Loucy (cell line): ENCODE measurements at regions not wholly inside any gene's neighbourhood (a gene's known extent, or its start where the extent isn't known, plus 50 kb on each side); places are given as distances from the start of the nearest gene placed in this dataset.

Source experiments
- H2AFZ ChIP-seq: fragments of 200-600 bp; sonication (generic); 2 replicates; pipeline ENCODE4 v1.6.0; 2016; ENCODE audit warnings: antibody characterized with exemption, mild to moderate bottlenecking, low read length, moderate library complexity
- H3F3A ChIP-seq: fragments of 200-600 bp; 2 replicates; pipeline ENCODE4 v1.6.0; 2016; ENCODE audit warnings: antibody characterized with exemption, low read depth, mild to moderate bottlenecking
- H3K27me3 ChIP-seq: fragments of 200-600 bp; sonication (generic); 2 replicates; pipeline ENCODE4 v1.6.1; 2014; ENCODE audit warnings: low read length, mild to moderate bottlenecking; ENCODE audit not compliant: insufficient read depth, poor library complexity, severe bottlenecking
- H3K36me3 ChIP-seq: fragments of 200-600 bp; sonication (generic); 2 replicates; pipeline ENCODE4 v1.6.1; 2016; ENCODE audit warnings: low read length; ENCODE audit not compliant: insufficient read depth
- H3K4me1 ChIP-seq: fragments of 200-600 bp; sonication (generic); 2 replicates; pipeline ENCODE4 v1.5.1; 2014; ENCODE audit warnings: low read length, mild to moderate bottlenecking; ENCODE audit not compliant: insufficient read depth, poor library complexity, severe bottlenecking
- H3K4me2 ChIP-seq: fragments of 200-600 bp; sonication (generic); 2 replicates; pipeline ENCODE4 v1.6.0; 2014; ENCODE audit warnings: antibody characterized with exemption, low read length, low read depth, mild to moderate bottlenecking; ENCODE audit not compliant: poor library complexity, severe bottlenecking
- H3K4me3 ChIP-seq: fragments of 200-600 bp; sonication (generic); 2 replicates; pipeline ENCODE4 v1.5.1; 2014; ENCODE audit warnings: low read length, mild to moderate bottlenecking, mixed read lengths; ENCODE audit not compliant: poor library complexity, severe bottlenecking
- H3K79me2 ChIP-seq: fragments of 200-600 bp; sonication (generic); 2 replicates; pipeline ENCODE4 v1.6.1; 2014; ENCODE audit warnings: low read length; ENCODE audit not compliant: insufficient read depth
- H3K9ac ChIP-seq: fragments of 200-600 bp; sonication (generic); 2 replicates; pipeline ENCODE4 v1.6.0; 2014; ENCODE audit warnings: mild to moderate bottlenecking, low read depth, low read length, moderate library complexity; ENCODE audit not compliant: poor library complexity, severe bottlenecking
- H3K9me2 ChIP-seq: fragments of 200-600 bp; sonication (generic); replicated peaks from 2 replicates; pipeline ENCODE4 v1.6.1; 2016; ENCODE audit warnings: low read depth, low read length, mixed read lengths
- H3K9me3 ChIP-seq: fragments of 200-600 bp; sonication (generic); 2 replicates; pipeline ENCODE4 v1.6.1; 2014; ENCODE audit warnings: mild to moderate bottlenecking, antibody characterized with exemption, low read length, low read depth; ENCODE audit not compliant: insufficient read depth
- H4K20me1 ChIP-seq: fragments of 200-600 bp; sonication (generic); 2 replicates; pipeline ENCODE4 v1.6.0; 2014; ENCODE audit warnings: antibody characterized with exemption, low read length, mild to moderate bottlenecking; ENCODE audit not compliant: insufficient read depth, poor library complexity, severe bottlenecking
- EZH2phosphoT487 ChIP-seq: fragments of 200-600 bp; IDR thresholded peaks from 2 replicates; pipeline ENCODE4 v1.6.1; 2018; ENCODE audit warnings: antibody characterized with exemption, mild to moderate bottlenecking, moderate library complexity, borderline replicate concordance
- TF ChIP-seq, protein P1 (sequence below): fragments of 200-600 bp; sonication (generic); conservative IDR thresholded peaks from 2 replicates; pipeline ENCODE4 v1.5.1; 2014; ENCODE audit warnings: mild to moderate bottlenecking, antibody characterized with exemption, low read length

DNA sequence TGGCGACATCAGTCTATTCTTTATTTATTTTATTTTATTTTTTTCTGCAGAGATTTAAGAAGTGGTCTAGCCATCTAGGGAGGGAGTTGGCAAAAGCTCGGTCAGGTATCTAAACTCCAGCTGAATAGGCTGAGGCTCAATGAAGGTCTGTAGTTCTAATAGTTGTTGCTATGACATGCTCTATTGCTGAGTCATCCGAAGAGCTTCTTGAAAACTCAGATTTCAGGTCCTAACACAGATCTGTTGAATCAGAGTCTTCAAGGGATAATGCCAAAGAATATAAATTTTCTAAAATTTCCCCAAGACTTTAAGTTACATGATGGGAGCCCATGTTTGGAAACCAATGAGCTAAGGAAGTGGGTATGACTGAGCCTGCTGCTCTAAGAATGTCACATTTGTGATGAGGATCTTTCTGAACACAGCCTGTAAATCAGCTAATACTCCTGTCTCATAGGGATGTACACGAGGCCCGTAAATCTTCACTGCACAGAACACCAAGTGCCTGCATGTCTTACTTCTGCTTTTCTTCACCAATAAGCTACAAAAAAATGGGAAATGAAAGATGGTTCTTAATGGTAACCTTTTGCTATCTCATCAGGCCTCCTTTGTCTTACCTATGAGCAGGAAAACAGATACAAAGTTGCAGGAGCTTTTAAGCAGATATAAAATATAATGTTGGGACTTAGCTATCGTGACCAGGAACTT, 901.4 kb upstream of the API5 start:
- H3K4me3 ChIP-seq = no peak overlapping the region
- no peak for TF ChIP-seq EZH2phosphoT487
- TF ChIP-seq, protein P1, sequence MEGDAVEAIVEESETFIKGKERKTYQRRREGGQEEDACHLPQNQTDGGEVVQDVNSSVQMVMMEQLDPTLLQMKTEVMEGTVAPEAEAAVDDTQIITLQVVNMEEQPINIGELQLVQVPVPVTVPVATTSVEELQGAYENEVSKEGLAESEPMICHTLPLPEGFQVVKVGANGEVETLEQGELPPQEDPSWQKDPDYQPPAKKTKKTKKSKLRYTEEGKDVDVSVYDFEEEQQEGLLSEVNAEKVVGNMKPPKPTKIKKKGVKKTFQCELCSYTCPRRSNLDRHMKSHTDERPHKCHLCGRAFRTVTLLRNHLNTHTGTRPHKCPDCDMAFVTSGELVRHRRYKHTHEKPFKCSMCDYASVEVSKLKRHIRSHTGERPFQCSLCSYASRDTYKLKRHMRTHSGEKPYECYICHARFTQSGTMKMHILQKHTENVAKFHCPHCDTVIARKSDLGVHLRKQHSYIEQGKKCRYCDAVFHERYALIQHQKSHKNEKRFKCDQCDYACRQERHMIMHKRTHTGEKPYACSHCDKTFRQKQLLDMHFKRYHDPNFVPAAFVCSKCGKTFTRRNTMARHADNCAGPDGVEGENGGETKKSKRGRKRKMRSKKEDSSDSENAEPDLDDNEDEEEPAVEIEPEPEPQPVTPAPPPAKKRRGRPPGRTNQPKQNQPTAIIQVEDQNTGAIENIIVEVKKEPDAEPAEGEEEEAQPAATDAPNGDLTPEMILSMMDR = no peak
- H3K4me2 ChIP-seq = no peak overlapping the region
- no peak overlapping the region for H2AFZ ChIP-seq
- H3K36me3 ChIP-seq = no peaks in the 10 kb centered on the region
- H3K27me3 ChIP-seq = no peaks in the 10 kb centered on the region
- no peaks in the 10 kb centered on the region for H3K9me3 ChIP-seq
- H3F3A ChIP-seq = no peaks in the 10 kb centered on the region
- H4K20me1 ChIP-seq = no peaks in the 10 kb centered on the region
- no peaks in the 10 kb centered on the region for H3K4me1 ChIP-seq
- H3K9me2 ChIP-seq = no peaks in the 10 kb centered on the region
- H3K9ac ChIP-seq = no peak overlapping the region
- no peaks in the 10 kb centered on the region for H3K79me2 ChIP-seq

DNA sequence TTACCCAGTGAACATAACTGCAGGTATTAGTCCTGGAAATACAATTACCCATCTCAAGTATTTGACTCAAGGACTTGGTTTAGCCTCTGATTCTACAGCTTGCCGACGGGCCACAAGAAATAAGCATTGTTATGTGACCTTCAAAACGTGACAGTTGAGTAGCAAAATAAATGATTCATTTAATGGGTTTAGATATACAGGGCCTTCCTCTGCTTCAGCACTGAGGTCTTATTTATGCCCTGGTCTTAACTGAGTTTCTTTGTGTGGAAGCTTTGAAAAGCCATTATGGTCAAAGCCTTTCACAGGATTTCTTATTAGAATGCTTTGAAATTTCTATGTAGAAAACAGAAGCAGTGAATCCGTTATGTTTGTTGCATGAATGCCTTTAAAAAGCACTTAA, 899.2 kb upstream of the API5 start:
- Histone ChIP-seq H4K20me1 (no peaks in the 10 kb centered on the region), H3K79me2 (no peaks in the 10 kb centered on the region), H3K4me1 (no peaks in the 10 kb centered on the region), H3K36me3 (no peaks in the 10 kb centered on the region), H3K4me2 (no peak overlapping the region), H3K27me3 (no peaks in the 10 kb centered on the region), H3F3A (no peaks in the 10 kb centered on the region), H3K9me2 (no peaks in the 10 kb centered on the region), H3K9me3 (no peaks in the 10 kb centered on the region), H2AFZ (no peak overlapping the region), H3K4me3 (no peak overlapping the region), H3K9ac (no peak overlapping the region)
- TF ChIP-seq, protein P1 = no peak
- no peak for TF ChIP-seq EZH2phosphoT487

DNA sequence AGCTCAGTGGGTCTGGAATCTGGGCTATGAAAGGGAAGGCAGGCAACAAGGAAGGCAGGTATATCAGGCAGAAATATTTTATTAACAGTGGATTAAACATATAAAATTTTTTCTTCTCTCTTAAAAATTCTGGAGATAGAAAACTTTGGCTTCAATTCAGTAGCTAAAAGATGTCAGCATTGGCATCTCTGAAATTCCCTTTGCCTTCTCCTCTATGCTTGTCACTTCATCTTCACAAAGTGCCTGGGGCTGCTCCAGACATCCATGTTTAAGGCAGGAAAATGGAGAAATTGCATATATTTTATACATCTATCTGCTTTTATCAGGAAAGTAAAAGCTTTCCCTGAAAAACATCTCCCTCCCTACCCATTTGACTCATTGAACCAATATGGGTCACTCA, 894.1 kb upstream of the API5 start:
- Histone ChIP-seq H3K79me2 (no peaks in the 10 kb centered on the region), H3K27me3 (no peaks in the 10 kb centered on the region), H3K4me3 (no peak overlapping the region), H2AFZ (no peak overlapping the region), H3K9me3 (no peaks in the 10 kb centered on the region), H3K9me2 (no peaks in the 10 kb centered on the region), H3K4me1 (no peaks in the 10 kb centered on the region), H3K4me2 (no peak overlapping the region), H3K36me3 (no peaks in the 10 kb centered on the region), H3F3A (no peaks in the 10 kb centered on the region), H3K9ac (no peak overlapping the region), H4K20me1 (no peaks in the 10 kb centered on the region)
- TF ChIP-seq EZH2phosphoT487 = no peak
- TF ChIP-seq, protein P1 = no peak
